GM12873 (cell line): ENCODE measurements at regions not wholly inside any gene's neighbourhood (a gene's known extent, or its start where the extent isn't known, plus 50 kb on each side); places are given as distances from the start of the nearest gene placed in this dataset.

ENCODE experiments used
- TF ChIP-seq, protein P1 (sequence below): IDR thresholded peaks from 2 replicates; pipeline ENCODE4 v1.5.1; 2012; ENCODE audit warnings: low read depth, mild to moderate bottlenecking, moderate library complexity, low read length, control low read depth; ENCODE audit not compliant: insufficient read depth; ENCODE audit errors: missing control alignments

DNA sequence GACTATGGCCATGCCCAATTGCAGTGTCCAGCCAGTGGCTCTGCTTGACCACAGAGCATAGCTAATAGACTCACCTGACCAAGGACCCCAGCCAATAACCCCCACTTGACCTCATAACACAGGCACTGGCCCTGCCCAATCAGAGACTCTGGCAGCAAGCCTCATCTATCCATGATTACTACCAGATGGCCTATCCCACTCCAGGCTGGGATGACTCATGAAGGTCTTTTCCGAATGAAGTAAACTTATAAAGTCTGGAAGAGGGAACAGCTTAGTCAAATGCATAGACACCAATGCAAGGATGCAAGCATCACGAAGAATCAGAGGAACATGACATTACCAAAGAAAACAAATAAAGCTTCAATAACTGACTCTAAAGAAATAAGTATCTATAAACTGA, 141.4 kb downstream of the TMEM168 start:
- TF ChIP-seq, protein P1, sequence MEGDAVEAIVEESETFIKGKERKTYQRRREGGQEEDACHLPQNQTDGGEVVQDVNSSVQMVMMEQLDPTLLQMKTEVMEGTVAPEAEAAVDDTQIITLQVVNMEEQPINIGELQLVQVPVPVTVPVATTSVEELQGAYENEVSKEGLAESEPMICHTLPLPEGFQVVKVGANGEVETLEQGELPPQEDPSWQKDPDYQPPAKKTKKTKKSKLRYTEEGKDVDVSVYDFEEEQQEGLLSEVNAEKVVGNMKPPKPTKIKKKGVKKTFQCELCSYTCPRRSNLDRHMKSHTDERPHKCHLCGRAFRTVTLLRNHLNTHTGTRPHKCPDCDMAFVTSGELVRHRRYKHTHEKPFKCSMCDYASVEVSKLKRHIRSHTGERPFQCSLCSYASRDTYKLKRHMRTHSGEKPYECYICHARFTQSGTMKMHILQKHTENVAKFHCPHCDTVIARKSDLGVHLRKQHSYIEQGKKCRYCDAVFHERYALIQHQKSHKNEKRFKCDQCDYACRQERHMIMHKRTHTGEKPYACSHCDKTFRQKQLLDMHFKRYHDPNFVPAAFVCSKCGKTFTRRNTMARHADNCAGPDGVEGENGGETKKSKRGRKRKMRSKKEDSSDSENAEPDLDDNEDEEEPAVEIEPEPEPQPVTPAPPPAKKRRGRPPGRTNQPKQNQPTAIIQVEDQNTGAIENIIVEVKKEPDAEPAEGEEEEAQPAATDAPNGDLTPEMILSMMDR = no peak

DNA sequence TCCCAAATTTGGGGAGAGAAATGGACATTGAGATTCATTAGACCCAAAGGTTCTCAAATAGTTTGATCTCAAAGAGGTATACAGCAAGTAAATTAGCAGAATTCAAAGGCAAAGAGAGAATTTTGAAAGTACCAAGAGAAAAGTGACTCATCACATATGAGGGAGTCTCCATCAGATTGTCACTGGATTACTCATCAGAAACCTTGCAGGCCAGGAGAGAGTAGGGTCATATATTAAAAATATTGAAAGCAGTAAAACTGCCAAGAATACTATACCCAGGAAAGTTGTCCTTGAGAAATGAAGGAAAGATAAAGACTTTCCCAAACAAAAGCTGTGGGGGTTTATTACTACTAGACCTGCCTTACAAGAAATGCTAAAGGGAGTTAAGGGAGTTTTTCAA, 140.6 kb downstream of the TMEM168 start:
- TF ChIP-seq, protein P1 = no peak

DNA sequence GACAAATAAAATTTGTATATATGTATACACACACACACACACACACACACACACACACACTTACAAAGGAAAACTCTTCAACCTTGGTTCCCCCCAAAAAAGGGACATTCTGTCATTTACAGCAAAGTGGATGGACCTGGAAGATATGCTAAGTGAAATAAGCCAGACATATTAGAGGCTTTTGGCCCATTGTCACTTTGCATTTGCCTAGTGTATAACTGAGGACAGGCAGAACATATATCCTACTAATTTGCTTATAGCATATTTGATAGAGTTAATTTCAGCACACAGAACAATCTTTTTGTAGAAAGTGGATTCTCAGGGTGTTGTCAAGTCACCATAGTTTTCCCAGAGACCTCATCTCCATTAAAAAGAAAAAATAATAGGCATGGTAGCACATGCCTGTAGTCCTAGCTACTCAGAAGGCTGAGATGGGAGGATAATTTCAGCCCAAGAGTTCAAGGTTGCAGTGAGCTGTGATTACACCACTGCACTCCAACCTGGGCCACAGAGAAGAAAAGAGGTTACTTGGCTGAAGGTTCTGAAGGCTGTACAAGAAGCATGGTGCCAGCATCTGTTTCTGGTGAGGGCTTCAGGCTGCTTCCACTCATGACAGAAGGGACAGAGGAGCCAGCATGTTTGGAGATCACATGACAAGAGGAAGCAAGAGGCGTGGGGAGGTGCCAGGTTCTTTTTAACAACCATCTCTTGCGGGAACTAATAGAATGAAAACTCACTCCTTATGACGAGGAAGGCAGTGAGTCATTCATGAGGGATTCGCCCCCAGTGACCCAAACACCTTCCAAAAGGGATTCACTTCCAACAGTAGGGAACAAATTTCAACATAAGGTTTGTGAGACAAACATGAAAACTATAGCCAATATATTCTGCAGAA, 135.6 kb downstream of the TMEM168 start:
- TF ChIP-seq, protein P1 = no peak

DNA sequence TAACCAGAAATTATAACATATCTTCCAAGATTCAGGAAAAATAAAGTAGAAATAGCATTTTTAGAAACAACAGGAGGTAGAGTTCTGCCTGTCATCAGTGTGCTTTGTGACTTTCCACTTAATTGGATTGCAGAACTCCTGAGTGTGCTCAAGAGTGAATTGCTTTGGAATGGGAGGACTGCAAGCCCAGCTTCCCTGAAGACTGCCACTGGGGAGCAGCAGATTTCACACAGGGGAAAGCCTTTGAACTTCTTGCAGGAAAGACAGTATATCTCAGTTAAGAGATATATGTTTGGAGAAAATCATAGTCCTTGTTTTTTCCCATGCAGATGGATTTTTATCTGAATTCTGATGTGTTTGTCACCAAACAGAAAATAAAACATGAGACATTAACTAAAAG, 124.5 kb downstream of the TMEM168 start:
- TF ChIP-seq, protein P1 = no peak

DNA sequence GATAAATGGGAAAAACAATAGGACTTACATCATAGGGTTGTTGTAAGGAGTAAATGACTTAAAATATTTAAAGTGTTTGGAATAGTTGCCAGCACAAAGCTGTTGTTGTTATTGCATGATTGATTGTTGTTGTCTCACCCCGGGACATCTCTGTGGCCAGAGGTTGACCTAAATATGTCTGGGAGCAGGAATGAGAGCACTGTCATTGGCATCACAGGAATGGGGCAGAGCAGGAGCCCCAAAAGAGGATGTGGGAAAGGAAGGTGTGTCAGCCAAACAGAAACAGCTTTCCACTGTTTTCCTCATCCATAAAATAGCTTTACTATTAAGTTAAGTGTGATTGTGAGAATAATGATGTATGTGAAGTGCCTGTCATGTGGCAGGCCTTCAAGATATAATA, 121.6 kb downstream of the TMEM168 start:
- TF ChIP-seq, protein P1 = no peak

DNA sequence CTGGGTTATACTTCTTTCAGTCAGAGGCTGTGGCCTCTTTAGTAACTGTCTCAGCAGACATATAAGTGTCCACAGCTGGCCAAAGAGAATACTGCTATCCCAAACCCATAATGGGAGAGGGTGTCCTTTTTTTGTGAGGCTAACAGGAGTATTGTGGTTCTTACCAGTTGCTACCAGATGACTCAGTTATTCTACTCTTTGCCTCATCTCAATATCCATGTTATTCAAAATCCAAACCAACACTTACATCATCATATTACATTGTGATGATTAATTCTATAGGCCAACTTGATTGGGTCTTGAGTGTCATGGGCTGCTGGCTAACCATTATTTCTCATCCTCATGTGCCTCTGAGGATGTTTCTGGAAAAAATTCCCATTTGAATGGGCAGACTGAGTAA, 120.9 kb downstream of the TMEM168 start:
- TF ChIP-seq, protein P1 = no peak

DNA sequence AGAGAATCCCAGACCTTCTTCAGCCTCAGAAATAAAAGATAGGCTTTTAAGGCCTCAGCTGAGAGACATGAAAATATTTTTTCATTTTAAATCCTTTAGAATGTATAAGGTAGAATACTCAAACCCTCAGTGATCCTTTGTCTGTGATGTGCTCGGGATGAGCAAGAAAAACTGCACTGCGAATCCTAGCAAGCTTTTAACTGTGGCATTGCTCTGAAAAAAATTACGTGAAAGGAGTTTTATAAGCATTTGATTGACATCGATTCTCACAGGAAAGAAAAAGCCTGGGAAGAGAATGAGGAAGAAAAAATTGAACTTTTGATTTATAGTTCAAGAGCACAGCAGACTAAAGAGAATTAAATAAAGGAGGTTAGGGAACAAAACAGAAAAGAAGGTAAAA, 120.0 kb downstream of the TMEM168 start:
- TF ChIP-seq, protein P1 = no peak
